ENCODE measurements at regions not wholly inside any gene's neighbourhood (a gene's known extent, or its start where the extent isn't known, plus 50 kb on each side); places are given as distances from the start of the nearest gene placed in this dataset.
A peak's percentile ranks its signal among the peaks of the same experiment; 100 is the strongest.
"Not testable (repeated sequence)": the region's sequence is repeated elsewhere in the genome, so short reads cannot be mapped to it uniquely, and the experiment has no call there.

DNA sequence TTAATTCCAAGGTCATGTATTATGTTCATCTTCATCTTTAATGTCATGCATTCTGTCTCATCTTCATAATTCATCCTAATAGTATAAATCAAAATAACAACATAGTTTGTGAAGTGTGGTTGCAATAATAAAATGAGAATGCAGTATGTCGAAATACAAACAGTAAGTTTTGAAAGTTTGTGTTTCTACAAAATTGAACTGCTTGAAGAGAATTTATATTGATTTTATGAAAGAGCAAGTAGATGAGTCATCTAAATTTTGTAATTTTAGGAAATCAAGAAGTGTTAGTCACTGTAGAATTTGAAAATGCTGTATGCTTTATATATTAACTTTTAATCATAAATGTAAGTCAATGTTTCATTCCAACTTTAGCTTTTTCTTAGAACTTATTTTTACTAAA, 190.5 kb upstream of the PPP1R3A start:
- no peak for DNase-seq

DNA sequence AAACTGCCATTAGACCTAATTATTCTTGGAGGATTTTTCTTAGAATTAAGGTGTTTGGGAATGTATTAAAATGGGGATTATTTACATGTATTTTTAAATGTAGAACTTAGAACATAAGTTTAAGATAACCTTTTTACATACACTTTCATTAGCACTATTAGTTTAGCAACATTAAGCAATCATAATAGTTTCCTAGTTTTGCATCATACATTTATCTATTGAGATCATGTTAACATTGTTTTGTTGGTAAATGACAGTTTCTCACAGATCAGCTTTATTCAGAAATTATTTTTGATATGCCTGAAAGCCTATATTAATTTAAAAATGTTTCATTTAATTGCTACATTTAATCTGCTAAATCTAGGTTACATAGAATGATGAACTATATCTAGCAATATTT, 189.7 kb upstream of the PPP1R3A start:
- DNase-seq: no peak

DNA sequence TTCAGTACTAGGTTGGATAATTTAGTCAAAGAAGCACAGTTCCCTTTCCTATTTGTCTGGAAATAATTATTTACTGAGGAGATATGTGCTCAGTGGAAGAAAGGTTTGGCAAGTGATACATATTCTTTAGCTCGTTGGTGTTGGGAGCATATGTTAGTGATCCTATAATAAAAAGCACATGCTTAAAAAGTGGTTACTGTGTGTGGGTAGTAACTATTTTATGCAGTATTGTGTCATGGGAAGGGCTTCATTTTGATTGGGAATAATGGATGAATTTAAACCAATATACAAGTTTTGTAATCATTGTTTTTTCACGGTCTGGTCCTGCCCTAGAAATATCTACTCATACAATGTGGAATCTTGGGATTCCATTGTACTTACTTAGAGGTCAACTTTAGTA, 188.7 kb upstream of the PPP1R3A start:
- no peak for DNase-seq

DNA sequence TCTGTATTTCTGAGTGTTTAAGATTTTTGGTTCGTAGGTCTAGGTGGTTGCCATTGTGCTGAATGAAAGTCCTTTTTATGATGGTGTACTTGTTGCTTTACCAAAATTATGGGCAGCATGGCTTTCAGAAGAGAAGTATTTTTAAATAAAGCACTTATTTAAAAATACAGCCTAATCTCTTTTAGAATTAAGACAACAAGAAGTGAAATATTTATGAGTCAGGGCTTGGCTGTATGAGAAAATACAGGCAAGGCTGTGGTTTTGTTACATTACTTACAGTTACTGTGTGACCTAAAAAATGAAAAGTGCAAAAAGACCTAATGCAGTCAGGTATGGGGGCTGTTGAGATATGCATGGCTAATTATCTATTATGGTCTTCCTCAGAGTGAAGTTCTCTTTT, 185.2 kb upstream of the PPP1R3A start:
- DNase-seq: no peak

DNA sequence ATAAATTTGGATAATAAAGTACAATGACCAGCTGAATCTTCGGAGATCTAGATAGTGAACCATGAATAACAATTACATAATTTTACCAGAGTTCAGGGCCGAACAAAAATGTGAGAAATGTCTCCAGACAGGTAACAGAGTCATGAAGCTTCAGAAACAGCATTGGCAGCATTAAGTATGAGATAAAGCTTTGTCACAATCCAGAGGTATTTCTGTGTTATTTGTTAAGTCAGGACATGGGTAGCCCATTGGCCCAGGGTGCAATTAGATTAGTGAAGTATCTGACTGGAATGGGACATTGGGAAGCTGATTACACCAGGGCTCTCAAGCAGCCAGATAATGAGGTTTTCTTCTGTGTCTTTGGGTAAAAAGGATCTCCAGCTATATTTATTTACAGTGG, 184.2 kb upstream of the PPP1R3A start:
- no peak for DNase-seq

DNA sequence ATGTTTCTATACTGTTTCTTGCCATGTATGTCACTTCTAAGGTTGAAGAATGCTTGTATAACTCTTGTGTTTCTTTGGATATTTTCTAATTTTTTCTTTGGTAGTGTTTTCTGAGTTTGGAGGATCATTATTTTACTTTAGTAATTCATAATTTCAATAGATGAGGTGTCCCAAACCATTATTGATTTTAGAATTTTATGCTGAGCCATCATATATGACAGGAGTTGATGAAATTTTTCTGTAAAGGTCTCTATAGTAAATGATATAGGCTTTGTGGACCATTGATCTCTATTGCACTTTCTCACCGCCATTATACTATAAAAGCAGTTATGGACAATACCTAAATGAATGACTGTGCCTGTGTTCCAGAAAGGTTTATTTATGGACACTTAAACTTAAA, 183.3 kb upstream of the PPP1R3A start:
- no peak for DNase-seq

DNA sequence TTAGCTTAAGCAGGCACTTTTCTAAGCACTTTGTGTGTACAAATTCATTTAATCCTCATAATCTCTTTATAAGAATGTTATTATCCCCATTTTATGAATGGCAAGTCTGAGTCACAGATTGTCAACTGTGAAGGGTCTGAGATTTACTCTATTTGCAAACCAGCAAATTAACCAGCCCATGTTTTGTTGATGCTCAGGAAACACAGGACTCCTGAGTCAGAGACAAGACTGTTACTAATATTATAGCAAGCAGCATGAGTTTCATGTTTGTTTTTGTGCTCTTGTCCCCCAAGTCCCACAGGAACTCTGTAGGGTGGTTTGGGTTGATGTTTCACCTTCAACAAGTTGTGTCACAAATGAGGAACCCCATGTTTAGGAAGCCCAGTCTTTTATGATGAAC, 182.0 kb upstream of the PPP1R3A start:
- no peak for DNase-seq

DNA sequence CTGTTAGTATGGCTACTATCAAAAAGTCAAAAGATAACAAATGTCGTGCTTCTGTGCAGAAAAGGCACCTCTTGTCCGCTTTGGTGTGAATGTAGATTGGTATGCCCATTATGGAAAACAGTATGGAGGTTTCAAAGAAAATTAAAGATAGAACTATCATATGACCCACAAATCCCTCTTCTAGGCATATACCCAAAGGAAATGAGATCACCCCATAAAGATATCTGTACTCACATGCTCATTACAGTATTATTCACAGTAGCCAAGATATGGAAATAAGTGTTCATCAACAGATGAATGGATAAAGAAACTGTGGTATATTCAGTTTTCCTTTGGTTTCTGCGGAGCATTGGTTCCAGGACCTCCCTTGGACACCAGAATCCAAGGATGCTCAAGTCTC, 180.5 kb upstream of the PPP1R3A start:
- no peak for DNase-seq

DNA sequence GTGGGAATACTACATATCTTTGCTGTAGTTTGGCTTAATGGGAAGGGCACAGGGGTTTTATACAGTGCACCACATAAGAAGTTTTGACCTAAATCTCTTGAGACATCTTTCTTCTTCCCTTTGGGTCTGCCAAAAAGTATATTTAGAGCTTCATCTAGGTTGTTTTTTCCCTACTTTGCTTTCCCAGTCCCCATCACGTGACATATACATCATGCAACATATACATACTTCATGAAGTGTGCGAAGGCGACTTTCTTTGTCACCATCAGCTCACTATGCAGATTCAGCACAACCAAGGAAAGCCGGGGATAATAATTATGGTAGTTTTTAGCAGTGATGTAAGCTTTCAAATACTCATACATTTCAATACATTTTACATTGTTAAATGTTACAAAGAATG, 177.1 kb upstream of the PPP1R3A start:
- no peak for DNase-seq

DNA sequence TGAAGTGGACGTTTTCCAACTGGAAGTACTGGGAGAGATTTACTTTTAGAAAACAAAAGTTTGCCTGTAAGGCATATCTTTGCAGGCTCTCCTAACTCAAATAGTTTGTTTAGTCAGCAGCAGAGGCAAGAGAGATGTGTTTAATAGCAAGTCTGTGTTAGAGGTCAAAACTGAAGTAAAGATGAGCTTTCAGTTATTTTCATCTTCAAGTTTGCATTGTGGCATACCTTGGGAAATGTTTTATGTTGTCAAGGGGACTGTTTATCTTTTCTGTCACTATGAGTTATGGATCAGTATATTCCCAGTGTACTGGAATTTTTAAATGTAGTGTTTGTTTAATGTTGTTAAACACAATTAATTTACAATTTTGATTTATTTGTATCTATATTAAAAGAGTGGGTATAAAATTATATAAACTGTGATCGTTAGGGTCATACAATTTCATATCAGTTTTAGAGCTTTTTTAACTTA, 169.7 kb upstream of the PPP1R3A start:
- DNase-seq: no peak

DNA sequence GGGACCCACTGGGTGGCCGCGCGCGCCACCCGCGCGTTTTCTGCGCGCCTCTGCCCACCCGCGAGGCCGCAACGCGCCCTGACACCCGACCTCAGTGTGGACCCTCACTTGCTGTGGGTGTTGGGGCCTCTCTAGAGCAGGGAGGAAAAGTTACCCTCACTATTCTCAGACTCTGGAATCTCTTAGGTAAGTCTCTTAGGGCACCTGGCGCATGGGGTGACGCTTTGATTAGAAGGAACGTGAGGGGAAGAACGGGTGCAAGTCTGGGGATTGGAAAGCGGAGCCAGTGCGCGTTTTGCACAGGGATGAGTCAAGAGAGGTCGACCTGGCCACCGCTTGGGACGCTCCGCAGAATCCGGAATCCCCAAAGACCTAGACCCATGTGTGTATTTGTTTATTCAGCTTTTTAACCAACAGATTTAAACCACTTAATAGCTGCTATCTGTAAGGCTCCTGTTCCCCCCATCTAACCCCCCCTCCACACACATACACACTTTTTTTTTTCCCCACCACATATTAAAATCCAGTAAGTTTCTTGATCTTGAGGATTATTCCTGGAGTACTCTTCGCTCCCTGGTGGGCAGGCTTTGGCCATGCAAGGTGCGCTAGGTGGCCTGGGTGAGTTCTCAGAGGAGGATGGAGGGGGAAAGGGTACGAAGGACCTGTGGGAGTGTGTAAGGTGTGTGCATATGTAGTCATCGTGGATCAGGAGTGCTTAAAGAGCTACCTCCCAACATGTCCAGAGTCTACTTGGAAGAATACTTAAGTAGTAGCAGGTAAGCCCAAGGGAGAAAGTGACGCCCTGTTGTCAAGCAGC, 169.1 kb upstream of the PPP1R3A start:
- DNase-seq: peak; percentile 46

DNA sequence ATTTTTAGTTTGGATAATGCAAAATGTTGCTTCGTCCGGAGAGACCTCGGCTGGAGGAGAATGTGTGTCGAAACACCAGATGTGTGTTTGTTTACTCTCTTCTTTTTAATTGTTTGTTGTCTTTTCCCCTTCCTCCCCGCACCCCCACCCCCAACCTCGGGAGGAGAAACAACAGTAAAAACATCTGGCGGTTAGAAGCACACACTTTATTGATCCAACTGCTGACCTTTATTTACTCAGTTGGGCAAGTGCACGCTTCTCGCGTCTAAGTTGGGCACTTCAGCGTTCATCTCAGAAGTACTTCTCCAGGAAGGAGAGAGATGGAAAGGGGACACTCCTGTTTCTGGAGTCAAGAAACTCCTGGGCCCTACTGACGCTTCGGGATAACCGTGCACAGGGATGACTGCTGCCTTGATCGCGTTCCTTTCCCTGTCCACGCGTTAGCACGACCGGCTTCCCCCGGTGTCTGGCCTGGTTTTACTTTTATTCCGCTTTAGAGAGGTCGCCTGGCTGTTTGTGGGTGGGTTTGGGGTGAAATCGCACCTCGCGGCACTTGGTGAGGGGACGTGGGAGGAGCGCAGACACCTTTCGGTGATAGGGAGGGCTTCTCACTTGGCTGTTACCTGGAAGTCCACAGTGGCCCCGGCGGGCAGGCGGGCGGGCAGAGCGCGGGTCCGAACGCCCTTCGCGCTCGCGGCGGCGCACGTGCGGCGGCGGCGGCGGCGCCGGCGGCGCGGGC, 168.3 kb upstream of the PPP1R3A start:
- no peak for DNase-seq

DNA sequence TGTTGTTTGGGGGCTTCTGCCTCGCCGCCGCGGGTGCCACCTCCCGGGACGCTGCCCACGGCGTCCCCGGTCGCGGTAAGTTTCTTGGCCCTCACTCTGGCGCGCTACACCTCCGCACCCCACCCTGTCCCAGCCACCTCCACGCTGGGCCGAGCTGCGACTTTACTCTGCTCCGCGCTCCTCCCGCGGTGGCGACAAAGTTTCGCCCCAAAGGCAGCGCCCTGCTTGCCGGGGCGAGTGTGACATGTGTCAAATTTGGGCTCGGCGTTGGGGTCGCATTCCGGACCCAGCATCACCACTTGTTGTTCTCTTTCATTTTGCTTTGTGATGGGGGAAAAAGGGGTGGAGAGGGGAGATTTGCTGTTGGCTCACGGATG, 167.7 kb upstream of the PPP1R3A start:
- DNase-seq: no peak

DNA sequence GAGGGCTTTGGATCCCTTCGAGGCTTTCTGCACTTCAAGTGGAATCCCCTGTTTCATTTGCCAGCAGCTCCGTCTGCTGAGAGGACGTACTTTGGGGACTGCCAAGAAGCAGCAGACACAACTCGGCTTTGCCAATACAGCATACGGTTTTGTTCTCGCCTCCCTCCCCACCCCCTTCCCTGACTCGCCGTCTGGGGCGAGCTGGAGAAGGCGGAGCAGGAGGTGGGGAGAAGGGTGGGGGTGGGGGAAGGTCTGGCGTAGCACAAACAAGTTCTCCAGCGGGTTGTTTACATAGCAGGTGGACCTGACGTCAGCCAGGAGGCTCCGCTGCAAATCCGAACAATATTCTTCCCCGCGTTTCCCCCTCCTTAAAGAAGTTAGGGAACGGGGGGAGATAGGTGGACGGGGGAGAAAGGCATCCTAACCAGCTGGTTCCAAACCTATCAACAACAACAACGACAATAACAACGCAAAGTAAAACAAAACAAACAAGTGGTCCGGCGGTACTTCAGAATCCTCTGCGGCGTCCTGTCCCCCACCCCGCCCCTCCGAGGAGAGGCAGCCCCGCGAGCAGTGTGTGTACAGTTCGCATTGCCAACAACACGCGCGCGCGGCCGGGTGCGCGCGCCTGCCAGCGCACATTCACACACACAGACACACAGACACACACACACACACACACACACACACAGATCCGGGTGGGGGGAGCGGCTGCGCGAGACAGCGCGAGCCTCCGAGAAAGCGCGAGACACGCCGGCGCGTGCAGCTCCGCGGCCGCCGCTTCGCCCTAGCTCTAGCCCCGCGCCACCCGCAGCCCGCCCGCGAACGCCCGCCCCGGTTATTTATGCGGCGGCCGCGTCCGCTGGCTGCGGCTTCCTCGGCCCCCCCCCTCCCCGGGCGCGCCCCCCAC, 167.0 kb upstream of the PPP1R3A start:
- DNase-seq: peak; percentile 91

DNA sequence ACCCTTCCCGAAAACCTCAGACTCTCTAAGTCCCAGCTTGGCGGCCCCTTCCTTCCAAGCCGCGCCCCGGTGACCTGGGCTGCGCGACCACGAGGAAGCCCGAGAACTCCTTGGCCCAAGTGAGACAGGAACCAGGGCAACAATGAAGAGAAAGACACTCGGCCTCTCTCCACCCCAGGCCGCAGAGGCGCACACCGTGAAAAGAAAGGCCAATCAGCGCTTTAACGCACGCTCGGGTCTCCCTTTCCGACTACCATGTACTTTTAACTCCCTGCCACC, 166.4 kb upstream of the PPP1R3A start:
- no peak for DNase-seq

DNA sequence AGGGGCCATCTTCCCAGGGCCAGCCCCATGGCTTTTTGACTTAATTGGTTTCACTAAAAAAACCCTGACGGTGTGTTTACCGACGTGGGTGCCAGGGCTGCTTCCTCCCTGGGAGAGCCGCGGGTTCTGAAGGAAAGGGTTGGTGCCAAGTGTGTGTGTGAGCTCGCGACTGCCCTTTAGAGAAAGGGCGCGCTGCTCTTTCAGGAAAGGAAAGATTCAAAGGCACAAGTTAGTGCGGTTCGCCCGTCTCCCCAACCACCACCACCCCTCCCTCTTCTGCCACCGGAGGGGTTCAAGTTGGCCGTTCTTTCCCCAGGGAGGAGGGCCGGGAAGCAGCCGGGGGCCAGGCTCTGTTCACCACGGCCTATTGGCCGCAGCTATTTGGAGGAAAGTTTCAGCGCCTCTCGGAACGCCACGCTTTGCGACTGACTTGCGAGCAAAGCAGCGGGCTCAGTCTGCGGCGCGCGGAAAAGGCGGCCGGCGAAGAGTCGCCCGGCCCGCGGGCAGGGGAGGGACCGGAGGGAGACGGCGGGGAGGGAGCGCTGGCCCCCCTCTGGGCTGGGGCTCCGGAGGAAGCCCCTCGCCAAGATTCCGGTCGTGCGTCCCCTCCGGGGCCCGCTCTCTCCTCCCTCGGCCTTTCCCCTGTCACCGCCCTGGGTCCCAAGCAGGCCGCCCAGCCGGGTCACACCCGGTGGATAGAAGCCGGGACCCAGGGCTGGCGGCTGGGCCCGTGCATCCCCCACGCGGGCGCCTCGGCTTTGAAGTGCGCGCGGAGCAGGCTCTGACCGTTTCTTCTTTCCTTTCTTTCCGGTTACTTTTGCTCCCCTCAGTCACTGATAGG, 165.9 kb upstream of the PPP1R3A start:
- DNase-seq: no peak

DNA sequence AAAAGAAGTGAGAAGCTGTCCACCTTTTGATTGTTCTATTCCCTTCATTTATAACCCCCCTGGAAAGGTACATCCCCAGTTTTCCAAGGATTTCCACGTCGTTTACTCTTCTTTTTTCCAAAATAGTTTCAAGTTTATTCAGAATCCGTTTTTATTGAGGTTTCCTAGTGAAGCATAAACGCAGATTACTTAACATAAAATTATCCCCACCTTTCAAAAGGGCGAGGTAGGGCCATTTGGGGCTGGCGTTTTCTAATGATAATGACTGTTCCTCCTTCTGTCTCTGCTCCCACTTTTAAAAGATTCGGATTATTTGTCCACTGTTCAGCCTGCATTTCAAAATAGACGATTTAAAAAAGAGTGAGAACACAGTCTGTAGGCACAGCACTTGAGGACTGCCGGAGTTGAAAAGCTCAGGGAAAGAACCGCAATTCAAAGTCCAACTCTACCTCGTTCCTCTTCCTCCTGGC, 165.2 kb upstream of the PPP1R3A start:
- DNase-seq: no peak

DNA sequence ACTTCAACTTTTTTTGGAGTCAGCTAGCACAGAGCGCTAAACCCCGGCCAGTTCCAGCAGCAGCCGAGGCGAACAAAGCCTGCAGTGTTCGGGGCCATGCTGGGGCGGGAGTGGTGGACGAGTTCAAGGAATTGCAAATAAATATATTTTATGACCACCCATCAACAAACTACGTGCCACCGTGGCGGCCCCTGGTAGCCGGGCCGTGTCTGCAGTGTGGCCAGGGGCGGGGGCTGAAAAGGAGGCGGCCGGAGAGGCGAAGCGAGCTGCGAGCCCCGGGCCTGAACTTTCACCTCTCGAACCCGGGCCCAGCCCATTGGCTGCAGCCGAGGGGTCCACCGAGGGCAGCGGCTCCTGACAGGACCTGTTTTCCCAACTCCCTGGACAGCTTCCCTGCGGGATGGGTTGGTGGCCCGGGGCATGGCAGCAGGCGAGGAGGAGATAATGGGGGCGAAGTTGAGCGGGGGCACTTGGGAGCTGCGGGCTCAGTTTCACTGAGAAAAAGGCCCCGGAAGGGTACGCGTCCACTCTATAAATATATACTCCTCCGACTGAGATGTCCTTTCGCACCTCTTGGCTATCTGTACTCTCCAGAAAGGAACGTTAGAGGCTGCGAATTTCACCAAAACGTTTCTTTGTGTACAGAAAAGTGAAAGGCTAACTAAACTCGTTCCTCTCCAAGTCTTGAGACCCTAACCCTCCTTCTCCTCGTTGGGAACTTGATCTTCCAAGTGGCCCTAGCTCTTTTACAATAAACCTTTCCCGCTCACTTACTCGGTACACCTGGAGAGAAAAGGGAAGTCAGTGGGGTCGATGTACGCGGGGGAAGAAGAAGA, 164.6 kb upstream of the PPP1R3A start:
- no peak for DNase-seq

DNA sequence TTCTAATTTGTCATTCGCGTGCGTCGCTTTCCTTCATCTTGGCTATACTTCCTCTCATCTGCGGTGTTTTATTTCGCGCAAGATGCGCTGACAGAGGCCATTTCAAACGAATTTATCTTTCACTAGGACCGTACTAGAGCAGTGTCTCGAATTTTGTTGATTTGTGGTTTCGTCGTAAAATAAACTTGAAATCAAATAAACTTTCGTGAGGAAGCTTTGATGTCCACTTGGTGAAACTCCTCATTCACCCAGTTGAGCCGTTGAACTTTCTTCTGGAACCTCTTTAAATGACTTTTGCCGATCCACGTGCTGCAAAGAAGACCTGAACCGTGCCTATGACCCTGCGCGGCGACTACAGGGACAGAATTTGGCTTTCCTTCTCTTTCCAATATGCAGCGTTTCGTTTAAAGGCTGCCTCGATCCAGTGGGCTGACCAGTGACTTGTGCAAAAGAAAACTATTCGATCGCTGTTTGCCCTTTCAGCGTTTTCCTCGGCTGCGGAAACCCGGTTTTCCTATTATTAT, 163.9 kb upstream of the PPP1R3A start:
- DNase-seq: no peak

DNA sequence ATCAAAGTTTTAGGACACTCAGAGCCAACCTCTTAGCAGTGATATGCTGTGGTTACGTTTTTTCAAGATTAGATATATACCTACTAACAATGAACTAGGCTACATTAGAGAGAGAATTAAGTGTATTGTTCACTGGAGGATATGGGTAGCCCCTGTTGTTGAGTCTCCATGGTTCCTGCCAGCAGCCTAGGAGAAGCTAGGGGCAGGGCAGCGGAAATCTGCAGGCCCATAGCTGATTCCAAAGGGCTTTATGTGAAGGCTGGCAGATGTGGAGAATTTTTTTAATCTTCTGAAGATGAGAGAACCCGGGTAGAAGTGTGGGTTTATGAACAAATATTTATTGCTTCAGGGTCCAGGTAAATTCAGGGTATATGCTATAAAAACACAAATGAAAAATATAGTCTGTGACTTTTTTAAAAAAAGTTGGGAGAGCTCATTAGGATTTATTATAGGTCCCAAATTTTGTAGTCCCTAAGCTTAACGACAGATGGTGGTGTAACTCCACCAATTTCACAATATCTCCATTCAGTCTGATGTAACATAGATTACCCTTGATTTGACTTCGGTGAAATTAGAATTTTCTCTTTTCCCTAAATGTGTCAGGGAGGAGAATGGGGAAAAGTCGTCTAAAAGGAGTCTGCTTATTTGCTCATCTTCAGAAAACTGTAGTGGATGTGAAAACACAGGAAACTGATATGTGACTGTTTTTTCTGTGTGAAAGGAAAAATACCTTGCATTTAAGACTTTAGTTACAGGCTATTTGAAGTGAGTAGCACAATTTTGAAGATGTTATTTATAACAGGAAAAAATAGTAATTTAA, 163.0 kb upstream of the PPP1R3A start:
- peak; percentile 24 for DNase-seq

DNA sequence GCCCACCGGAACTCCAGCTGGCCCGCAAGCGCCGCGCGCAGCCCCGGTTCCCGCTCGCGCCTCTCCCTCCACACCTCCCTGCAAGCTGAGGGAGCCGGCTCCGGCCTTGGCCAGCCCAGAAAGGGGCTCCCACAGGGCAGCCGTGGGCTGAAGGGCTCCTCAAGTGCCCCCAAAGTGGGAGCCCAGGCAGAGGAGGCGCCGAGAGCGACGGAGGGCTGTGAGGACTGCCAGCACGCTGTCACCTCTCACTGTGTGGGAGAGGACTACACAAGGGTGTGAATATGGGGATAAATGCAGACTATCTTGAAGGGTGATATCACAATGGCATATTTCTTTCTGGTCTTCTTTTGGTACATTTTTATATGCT, 158.3 kb upstream of the PPP1R3A start:
- not testable (repeated sequence) for DNase-seq
